ENCODE measurements at regions not wholly inside any gene's neighbourhood (a gene's known extent, or its start where the extent isn't known, plus 50 kb on each side); places are given as distances from the start of the nearest gene placed in this dataset.
"Not testable (repeated sequence)": the region's sequence is repeated elsewhere in the genome, so short reads cannot be mapped to it uniquely, and the experiment has no call there.

DNA sequence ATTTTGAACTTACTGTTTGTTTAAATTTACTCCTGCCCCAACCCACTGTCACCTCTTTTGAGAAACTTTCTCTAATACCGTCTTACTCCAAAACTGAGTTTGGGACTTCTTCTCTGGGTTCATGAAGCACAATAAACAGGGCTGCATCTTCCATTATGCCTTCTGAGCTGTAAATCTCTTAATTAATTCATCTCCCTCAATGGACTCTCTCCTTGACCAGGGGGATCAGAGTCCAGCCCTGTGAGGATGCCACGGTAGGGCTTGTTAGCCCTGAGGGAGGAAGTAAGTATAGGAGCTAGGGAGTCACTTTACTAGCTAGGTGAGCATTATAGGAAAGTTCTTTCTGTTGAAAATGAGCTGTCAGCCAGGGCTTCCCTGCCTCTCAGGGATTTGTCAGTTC is 299.3 kb upstream of the SATB1 start:
- no peak for DNase-seq

DNA sequence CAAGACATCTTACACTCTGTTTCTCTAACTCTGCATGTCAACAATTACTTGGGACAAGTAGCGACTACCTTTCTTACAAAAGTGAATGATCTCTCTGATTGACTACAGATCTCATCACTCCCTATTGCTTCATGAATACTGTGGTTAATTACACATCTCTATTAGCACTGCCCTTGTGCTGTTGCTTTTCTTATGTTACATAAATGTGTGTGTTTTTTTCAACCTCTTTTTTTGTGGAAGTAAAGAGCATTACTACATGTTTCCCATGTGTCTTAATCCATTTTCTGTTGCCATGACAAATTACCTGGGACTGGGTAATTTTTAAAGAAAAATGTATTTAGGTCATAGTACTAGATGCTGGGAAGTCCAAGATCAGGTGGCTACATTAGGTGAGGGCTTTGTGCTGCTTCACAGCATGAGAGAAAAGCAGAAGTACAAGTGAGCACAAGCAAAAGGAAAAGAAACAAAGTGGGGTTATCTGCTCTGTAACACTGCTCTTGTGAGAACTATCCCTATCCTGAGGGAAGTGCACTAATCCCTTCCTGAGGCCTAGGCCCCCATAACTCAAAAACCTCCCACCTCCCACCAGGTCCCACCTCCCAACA is 298.2 kb upstream of the SATB1 start:
- no peak for DNase-seq

DNA sequence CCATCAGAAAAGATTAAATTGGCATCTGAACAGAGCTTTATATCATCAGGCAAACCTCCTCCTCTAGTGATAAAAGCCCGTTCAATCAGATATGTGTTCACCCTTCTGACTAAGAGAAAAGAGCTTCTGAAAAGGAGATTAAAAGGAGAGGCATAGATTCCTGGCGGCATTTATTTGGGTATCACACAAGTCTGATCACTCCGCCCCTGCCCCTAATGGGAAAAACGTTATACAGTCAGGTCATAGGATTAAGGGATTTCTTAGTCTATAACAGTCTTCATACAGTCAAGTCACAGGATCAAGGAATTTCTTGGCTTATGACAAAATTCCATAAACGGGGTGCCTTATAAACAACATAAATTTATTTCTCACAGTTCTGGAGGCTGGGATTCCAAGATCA is 295.4 kb upstream of the SATB1 start:
- DNase-seq = no peak

DNA sequence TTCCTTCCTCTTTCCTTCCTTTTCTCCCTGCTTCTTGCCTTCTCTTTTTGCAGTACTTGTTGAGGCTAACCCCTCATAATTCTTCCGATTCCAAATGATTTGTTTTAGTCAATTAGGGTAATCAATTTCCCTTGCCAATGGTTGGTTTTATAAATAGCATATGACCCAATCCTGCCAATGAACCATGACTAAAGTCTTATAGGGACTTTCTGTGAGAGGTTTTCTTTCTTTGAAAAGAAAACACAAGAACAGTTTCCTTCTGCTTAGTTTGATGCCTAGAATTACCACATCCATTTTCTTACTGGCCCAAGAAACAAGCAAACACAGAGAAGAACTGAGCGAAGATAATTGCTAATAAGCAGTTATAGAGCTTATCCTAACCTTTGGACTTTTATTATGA is 292.5 kb upstream of the SATB1 start:
- no peak for DNase-seq

DNA sequence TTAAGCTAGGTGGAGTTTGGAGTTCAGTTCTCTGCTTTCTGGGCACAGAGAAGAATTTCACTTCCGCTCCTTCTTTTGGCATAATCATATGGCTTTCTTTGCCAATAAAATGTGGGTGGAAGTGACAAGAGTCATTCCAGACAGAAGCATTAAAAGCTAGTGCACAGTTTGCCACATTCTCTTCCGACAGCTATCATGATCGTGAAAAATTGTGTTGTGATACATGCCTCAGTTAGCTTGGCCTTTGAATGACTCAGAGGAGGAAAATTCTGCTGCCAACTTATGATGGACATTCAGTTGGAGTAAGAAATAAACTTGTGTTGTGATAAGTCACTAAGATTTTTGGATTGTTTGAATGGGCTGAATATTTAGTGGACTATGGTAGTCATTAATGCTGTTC is 291.7 kb upstream of the SATB1 start:
- no peak for DNase-seq

DNA sequence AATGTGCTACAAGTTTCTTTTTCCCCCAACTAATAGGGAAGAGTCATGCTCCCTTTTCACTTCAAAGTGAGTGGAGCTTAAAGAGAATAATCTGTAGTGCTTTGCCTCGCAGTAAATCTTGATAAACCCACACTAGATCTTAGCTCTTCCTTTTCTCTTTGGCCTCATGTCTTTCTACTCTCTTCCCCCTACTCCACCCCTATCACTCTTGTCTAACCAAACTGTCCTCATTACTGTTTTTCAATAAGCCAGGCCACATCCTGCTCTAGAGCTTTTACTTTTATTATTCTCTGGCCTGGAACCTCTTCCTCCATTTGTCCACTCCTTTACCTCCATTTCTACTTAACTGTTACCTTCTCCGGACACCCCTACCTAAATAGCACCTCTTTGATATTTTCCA is 291.0 kb upstream of the SATB1 start:
- no peak for DNase-seq

DNA sequence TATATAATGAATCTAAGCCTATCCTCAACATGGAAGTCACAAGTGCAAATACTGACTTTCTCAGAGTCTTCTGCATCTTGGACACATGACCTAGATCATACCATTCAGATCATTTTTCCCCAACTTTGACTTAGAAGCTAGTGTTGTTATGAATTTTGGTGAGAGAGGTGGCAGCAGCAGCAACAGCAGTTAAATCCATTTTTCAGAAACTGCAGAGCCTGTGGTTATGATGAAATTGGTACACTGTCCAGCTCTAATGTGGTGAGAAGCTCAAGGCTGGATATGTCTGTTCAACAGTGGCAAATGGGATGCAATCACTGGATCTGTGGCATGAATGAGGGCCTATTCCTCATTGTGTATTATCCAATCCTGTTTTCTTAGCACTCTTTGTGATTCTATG is 290.1 kb upstream of the SATB1 start:
- DNase-seq = no peak

DNA sequence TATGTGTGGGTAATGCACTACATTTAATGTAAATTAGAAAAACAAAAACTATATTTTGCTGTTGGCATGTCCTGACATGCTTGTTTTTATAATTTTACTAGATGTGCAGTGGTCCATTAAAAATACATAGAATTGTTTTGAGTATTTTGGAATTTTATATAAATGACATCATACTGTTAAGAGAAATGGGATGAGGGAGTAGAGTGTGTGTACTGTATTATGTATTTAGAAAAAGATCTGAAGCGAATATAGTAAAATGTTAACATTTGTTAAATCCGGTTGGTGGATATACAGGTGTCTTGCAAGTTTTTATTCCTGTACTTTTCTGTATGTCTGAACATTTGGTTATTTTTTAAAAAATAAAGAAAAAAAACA is 288.4 kb upstream of the SATB1 start:
- DNase-seq = no peak

DNA sequence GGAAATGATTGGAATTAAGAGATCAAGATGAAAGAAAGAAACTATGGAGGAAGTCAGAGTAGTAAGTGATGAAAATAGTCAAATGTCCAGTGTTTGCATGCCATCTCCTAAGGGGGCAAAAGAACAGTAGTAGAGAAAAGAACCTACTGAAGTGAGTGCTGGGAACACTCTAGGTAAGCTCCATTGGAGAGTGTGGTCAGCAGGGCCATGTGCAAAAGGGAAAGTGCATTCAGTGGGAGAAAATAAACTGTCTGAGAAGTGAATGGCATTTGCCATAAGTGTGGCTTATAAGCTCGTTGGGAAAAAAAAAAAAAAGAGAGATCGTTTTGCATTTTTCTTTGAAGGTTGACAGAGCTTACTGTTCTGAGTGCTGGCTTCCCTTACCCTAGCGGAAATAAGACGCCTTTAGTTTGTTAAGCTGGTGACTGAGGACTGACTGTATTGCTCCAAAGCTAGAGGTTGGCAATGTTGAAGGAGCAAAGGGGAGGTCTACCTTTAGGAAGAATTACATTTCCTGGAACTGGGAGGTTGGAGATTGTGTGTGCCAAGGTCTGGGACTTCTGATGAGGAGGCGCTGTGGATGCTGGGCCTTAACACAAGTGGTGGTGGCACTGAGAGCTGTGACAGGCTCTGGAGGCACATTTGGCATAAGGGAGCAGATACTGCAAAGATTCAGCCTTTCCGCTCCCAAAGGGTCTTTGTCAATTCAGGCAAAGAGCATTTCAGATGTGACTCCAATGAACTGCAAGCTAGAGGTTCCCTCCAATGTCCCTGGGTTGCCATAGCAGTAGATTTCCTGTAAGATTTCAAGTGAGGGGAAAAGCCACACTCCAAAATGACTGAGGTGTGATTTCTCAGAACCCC is 287.8 kb upstream of the SATB1 start:
- DNase-seq = no peak

DNA sequence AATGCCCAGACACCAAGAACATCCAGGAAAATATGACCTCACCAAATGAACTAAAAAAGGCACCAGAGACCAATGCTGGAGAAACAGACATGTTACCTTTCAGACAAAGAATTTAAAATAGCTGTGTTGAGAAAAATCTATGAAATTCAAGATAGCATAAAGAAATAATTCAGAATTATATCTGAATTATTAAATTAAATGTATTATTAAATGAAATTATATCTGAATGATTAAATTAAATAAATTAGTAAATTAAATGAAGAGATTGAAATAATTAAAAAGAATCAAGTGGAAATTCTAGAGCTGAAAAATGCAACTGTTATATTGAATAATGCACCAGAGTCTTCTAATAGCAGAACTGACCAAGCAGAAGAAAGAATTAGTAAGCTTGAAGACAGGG is 279.2 kb upstream of the SATB1 start:
- no peak for DNase-seq

DNA sequence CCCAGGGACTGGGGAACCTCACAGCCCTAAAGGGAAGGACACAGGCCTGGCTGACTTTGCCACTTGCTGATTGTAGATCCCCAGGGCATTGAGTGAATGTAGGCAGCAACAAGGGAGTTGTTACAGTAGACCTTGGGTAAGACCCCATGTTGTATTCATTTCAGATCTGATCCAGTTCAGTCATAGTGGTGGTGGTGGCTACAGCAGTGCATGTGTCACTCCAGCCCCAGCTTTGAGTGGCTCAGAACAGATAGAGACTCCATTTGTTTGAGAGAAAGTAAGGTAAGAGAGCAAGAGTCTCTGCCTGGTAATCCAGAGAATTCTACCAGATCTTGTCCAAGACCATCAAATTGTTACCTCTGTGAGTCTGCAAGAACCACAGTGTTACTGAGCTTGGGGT is 278.7 kb upstream of the SATB1 start:
- DNase-seq = no peak

DNA sequence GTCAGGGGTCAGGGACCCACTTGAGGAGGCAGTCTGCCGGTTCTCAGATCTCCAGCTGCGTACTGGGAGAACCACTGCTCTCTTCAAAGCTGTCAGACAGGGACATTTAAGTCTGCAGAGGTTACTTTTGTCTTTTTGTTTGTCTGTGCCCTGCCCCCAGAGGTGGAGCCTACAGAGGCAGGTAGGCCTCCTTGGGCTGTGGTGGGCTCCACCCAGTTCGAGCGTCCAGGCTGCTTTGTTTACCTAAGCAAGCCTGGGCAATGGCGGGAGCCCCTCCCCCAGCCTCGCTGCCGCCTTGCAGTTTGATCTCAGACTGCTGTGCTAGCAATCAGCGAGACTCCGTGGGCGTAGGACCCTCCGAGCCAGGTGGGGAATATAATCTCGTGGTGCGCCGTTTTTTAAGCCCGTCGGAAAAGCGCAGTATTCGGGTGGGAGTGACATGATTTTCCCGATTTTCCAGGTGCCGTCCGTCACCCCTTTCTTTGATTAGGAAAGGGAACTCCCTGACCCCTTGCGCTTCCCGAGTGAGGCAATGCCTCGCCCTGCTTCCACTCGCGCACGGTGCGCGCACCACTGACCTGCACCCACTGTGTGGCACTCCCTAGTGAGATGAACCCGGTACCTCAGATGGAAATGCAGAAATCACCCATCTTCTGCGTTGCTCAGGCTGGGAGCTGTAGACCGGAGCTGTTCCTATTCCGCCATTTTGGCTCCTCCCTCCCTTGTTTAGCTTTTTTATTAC is 268.6 kb upstream of the SATB1 start:
- not testable (repeated sequence) for DNase-seq

DNA sequence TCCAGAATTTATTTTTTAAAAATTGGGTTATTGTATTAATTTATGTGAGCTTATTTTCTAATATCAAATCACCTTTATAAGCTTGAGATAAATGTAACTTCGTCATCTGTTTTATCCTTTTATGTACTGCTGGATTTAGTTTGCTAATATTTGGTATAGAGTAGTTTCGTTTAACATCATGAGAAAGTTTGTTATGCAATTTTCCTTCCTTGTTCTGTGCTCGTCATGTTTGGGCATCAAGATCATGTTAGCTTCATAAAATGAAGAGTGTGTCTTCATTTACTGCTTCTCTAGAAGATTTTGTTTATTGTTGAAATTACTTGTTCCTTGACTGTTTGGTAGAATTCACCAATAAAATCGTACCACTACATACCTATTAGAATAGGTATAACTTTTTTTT is 262.1 kb upstream of the SATB1 start:
- DNase-seq = no peak

DNA sequence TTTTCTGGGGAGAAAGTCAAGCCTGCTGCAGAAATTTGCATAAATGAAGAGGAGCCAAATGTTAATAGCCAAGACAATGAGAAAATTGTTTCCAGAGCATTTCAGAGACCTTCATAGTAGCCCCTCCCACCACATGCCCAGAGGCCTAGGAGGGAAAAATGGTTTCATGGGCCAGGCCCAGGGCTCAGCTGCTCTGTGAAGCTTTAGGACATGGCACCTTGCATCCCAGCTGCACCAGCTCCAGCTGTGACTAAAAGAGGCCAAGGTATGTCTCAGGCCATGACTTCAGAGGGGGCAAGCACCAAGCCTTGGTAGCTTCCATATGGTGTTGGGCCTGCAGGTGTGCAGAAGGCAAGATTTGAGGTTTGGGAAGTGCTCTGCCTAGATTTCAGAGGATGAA is 258.8 kb upstream of the SATB1 start:
- no peak for DNase-seq

DNA sequence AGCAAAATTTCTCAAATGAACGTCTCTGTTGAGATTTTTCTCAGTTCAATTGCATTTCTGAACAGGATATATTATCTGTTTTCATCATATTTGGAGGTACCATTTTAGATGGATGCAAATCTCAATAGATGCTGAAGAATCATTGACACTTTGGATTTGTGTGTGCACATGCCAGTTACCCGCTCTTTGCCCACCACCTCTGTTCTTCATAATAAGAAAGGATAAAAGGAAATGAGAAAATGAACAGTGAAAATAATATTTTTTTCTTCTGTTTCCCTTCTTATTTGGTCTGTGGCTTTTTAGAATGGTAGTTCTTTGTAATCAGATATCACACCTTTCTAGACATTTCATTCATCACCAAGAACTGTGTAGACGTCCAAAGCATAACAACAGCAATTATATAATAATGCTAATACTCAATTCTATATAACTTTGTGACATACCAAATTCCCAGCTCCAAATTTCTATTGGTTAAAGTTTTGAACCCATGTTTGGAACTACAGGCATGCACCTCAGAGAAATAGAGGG is 256.7 kb upstream of the SATB1 start:
- DNase-seq = no peak

DNA sequence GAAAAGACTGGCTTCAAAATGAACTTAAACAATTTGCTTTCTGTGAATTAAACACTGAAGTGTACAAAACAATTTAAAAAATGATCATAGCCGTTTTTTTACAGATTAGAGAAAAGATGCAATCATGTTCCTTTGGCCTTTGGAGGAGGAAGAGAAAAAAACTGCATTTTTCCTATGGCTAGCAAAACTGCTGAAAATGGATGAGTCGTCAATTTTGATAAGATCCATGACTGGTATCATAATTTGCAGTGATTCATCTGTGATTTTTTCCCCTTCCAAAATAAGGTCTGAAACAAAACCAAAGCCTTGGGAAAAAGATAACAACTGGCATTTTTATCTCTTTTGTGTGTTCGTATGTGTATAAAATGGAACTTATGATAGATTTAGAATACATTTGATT is 255.6 kb upstream of the SATB1 start:
- no peak for DNase-seq

DNA sequence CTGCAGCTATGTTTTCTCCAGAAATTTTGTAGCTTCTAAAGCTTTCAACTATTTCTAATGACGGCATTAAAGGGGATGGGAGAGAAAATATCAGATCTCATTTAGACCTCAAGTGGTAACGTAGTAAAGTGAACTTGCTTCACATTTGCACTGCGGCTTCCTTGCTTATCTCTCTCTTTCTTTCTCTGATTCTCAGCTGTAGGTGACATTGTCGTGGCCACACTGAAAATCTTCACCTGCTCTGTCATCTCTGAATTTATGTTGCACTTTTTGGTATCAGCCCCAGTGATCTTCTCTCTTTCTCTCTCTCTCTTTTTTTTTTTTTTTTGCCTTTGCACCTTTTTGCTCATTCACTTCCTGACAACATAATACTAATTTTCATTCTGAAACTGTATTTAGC is 254.1 kb upstream of the SATB1 start:
- DNase-seq = no peak

DNA sequence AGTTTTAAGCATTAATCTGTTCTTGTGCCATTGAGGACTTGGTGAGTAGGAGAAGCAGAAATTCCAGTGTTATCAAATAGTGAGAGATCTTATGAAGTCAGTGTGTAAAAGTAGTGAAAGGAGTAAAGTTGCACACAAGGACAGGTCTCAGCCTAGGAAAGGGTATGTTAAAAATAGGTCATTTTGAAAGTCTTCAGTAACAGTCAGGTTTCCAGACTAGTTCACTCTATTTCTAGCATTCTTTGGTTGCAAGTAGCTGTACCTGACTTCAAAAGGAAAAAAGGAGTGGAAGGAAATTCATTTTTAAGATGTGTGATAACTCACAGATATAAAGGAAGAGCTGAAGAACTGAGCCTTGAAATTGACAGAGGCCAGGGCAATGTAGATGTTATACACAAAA is 250.1 kb upstream of the SATB1 start:
- no peak for DNase-seq

DNA sequence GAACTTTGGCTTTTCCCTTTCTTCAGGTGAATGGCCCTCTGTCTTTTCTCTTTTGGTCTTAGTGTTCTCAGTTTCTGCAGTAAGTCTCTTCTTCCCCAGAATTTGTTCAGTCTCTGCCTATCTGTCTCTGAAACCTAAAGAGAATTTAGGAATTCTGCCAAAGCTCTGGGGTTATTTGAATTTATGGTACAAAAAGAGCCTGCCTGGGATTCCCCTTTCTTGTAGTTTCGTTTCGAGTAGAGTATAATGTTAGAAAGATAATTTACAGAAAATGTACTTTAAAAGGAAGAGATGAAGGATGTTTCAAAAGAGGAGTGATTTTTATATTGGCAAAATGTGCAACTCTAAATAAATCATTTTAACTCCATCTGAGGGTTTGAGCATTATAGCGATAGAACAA is 247.4 kb upstream of the SATB1 start:
- no peak for DNase-seq

DNA sequence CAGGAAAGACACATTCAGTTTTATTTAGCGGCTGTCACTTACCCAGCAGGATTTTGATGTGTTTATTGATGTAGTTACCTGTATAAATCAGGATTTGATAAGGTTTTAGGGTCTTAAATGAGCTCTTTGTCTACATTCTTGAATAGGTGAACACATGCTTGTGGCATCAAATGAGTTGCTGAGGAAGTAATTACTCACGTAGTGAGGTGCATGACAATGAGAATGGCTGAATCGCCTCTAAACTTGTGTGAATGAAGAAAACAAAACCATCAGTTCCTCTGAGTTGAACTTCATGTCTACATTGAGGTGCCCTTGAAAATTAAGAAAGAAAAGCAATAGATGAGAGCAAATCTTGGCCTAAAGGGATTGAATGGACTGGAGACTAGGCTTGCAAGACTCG is 245.6 kb upstream of the SATB1 start:
- DNase-seq = no peak

DNA sequence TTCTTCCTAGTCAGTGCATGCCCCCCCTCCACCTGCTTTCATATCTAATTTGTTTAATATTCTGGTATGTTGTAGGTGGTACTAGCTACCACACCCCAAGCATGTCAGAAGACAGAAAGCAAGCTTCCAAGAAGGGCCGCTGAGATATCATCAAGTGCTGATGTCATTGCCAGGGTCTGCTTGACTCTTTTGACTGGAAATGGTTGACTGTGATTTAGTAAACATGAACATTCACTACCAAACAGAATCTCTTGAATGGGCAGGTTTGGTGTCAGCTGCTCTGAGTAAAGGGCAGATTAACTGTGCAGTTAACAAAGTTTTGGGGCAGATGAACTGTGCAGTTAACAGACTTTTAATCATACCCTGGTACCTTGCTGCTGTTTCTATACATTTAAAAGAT is 244.2 kb upstream of the SATB1 start:
- no peak for DNase-seq

DNA sequence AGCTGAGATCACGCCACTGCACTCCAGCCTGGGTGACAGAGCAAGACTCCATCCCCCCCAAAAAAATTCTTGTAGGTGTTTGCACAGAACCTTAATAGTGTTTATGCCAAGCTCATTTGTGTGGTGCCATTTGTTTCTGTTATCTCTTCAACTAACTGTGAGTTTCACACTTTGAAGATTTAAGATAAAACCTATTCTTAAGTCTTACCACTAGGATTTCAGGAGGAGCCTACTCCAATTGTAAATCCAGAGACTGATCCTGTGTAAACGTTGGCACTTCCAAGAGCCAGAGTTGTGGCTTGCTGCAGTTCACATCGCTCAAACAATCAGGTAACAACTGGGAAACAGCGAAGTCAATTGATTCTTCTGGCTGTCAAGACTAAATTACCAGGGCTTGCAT is 242.4 kb upstream of the SATB1 start:
- DNase-seq = no peak

DNA sequence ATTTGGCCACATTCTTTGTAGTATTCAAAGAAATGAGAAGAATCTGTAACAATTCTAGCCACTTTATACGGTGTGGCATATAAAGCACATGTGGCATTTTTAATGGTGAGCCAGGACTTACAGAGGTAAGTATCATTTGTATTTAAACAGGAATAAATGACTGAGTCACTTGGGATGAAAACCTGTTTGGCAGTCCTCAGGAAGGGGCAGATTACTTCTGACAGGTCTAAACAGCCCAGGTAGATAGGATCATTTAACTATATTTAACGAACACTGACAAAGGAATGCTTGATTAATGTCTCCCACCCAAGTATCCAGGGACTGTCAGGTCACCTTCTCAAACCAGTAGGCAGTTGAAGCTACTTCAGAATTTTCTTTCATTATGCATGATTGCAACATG is 241.5 kb upstream of the SATB1 start:
- DNase-seq = no peak

DNA sequence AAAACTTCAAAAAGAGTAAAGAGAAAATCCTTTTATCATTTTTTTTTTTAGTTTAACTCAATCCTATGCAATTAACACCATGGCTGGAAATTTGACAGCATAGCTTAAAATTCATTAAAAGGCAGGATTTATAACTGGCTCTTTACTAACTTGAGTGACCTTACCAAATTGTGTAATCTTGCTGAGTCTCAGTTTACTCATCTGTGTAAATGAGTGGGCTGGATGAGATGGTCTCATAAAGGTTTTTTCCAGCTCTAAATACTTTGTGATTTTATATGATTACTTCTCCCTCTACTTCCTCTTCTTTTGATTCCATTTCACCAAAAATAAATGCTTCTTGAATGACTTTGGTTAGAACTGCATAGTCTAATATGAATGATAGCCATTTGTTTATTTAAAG is 234.9 kb upstream of the SATB1 start:
- no peak for DNase-seq
